Choroid plexus epithelial cell (primary cell): ENCODE measurements at regions not wholly inside any gene's neighbourhood (a gene's known extent, or its start where the extent isn't known, plus 50 kb on each side); places are given as distances from the start of the nearest gene placed in this dataset.

ENCODE experiments used
- DNase-seq: peaks from one replicate; pipeline ENCODE4 v3.0.0-alpha.2; 2010; ENCODE audit warnings: low read depth
- H3K4me3 ChIP-seq: 2 replicates; pipeline ENCODE4 v1.5.1; 2011; ENCODE audit warnings: low read depth, mild to moderate bottlenecking, control low read depth, low read length, moderate library complexity
- CTCF ChIP-seq: conservative IDR thresholded peaks from 2 replicates; pipeline ENCODE4 v1.5.1; 2011; ENCODE audit warnings: low read depth, mild to moderate bottlenecking, control low read depth, inconsistent platforms, low read length, moderate library complexity

- DNase-seq: peak; percentile 71
- peak; percentile 48 for TF ChIP-seq CTCF
- H3K4me3 ChIP-seq: no peak overlapping the region
Measured at GRCh38 chr2:63692002-63692606, 103.3 kb downstream of the MDH1 start.

- DNase-seq: no peak
- TF ChIP-seq CTCF: no peak
- H3K4me3 ChIP-seq: no peak overlapping the region
Measured at GRCh38 chr2:63695583-63695982, 106.8 kb downstream of the MDH1 start.

GRCh38 chr2:63696496-63696895 is 107.7 kb downstream of the MDH1 start:
- H3K4me3 ChIP-seq: no peak overlapping the region
- no peak for TF ChIP-seq CTCF
- no peak for DNase-seq

GRCh38 chr2:63697160-63697559 is 108.4 kb downstream of the MDH1 start:
- no peak for DNase-seq
- no peak for TF ChIP-seq CTCF
- H3K4me3 ChIP-seq: no peak overlapping the region

- peak; percentile 87 for DNase-seq
- no peak overlapping the region for H3K4me3 ChIP-seq
- peak; percentile 77 for TF ChIP-seq CTCF
Measured at GRCh38 chr2:63698786-63699548, 110.2 kb downstream of the MDH1 start.

GRCh38 chr2:63699549-63699839 is 110.7 kb downstream of the MDH1 start:
- H3K4me3 ChIP-seq: no peak overlapping the region
- TF ChIP-seq CTCF: no peak
- no peak for DNase-seq

GRCh38 chr2:63700271-63700670 is 111.5 kb downstream of the MDH1 start:
- no peak for TF ChIP-seq CTCF
- no peak for DNase-seq
- no peak overlapping the region for H3K4me3 ChIP-seq
